ENCODE measurements at regions not wholly inside any gene's neighbourhood (a gene's known extent, or its start where the extent isn't known, plus 50 kb on each side); places are given as distances from the start of the nearest gene placed in this dataset.
"Not testable (repeated sequence)": the region's sequence is repeated elsewhere in the genome, so short reads cannot be mapped to it uniquely, and the experiment has no call there.

DNA sequence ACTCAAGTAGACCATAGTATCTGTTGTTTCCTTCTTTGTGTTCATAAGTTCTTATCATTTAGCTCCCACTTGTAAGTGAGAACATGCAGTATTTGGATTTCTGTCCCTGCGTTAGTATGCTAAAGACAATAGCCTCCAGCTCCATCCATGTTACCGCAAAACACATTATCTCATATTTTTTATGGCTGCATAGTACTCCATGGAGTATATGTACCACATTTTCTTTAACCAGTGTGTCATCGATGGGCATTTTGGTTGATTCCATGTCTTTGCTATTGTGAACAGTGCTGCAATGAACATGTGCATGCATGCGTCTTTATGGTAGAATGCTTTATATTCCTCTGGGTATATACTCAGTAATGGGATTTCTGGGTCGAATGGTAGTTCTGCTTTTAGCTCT is 148.1 kb upstream of the IRS2 start:
- DNase-seq, result not testable (repeated sequence)

DNA sequence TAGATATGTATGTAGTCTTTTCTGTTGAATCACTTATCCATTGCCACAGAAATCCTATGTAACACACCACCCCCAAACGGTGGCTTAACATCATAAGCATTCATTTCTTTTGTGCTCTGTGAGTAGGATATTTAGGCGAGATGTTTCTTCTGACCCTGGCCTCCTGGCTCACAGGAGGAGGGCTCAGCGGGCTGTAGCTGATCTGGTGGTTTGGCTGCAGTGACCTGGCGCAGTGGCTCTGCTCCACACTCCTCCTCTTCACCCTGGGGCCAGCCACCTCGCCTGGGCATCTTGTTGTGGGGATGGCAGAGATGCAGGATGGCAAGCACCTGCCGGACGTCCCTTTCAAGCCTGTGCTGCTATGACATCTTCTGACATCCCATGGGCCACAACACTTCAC is 147.1 kb upstream of the IRS2 start:
- DNase-seq, result no peak

DNA sequence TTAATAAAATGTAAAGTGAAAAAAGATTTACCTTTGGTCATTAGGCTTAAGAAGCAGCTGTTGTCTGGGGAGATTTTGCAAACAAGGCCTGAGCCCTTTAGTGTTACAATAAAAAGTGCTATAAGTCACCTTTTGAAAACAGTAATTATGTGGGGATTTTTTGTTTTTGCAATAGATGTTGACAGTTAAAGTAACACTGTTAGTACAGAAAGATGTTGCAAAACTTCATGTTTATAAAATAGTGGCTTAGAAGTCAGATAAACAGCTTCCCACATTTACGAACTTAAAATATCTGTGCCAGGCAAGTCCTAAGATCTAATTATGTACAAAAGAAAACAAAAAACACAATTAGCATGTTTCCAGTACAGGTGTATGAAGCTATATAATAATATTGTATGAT is 138.0 kb upstream of the IRS2 start:
- DNase-seq, result no peak

DNA sequence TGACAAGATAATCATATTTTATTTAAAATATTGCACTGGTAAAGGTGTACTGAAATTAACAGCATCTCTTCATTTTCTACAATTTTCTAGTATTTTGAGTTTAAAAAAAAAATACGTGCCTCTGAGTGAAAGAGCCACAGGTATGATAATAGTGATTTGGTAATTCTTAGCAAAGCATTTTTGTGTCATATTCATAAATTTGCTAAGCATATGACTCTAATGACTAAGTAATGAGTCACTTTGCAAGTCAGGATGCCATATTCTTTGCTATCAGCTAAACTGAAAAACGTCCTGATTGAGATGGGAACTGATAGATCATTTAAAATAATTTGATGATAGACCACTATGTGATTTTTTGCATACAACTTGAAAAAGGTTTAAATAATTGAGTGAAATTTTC is 136.1 kb upstream of the IRS2 start:
- DNase-seq, result no peak

DNA sequence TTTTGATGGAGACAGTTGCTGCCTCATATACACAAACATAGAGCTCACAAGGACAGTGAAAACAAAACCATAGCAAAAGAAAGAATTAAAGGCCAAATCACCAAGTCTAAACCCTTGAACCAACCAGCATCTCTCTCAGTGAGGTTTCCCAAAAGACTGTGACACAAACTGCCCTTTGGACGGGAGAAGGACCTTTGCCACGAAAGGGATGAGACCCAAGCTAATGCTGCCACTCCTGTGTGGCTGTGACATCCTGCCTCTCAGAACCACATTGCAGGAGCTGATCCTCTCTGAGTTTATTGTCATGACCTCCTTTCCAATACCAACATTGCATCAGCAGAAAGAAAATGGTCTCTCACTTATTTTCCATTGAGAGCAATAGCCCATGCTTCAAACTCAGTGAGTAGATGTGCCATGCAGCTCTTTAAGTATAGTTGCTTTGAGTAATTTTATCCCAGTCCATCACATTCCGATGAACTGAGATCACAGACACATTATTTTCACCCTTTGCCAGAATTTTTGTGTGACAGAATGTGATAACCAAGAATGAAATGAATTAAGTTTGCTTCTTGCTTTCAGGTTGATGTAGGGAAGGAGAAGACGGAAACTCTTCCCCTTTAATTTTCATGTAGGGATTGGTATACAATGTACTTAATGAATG is 133.5 kb upstream of the IRS2 start:
- no peak for DNase-seq

DNA sequence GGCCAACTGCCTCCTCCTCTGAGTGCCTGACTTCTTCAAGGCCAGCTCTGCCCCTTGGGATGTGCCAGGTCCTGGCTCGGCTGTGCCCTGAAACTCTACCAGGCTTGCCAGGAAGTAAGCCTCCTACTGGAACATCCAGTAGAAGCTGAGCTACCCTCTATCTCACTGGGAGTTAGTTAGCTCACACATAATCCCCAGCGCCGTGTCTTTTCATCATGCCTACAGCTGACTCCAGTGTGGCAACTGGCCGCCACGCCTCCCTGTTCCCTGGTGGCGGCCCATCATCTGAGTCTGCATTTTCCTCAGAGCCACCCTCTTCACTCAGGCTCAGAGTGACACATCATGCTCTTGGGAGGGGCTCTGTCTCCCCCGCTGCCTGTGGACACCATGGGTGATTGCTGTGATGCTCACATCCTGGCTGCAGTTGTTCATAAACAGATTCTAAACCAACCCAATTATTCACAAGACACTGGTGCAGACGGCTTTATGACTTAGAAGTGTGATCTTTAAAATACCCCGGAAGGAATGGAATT is 131.9 kb upstream of the IRS2 start:
- no peak for DNase-seq

DNA sequence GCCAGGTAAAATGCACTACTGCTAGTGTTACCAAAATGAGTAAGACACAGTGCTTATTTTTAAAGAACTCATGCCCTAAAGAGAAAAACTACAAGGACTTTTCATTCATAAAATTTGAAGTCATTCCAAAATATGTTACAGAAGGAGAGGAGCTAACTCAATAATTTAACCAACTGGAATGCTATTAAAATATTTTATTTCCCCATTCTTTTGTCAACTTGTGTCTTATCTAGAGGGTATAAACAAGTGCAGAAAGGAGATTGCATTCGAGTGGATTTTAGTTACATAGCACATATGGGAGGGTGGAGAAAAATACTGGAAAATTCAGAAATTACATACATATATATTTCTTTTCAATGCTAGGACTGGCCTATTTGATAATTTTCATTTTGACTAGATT is 131.0 kb upstream of the IRS2 start:
- no peak for DNase-seq

DNA sequence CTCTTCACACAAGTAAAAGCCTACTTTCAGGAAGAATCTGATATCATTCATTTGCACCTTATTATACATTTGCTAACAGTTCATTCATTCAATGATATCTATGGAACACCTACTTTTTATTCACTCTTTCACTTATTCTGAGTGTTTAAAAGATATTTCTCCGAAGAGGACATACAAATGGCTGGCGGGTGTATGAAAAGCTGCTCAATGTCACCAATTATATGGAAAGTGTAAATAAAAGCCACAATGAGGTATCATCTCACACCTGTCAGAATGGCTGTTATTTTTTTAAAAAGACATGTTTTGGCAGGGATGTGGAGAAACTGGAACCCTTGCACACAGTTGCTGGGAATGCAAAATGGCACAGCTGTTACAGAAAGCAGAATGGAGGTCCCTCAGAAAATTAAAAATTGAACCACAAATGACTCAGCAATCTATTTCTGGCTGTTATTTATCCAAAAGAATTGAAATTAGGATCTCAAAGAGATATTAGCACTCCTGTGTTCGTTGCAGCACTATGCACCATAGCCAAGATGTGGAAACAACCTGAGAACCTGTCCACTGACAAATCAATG is 127.6 kb upstream of the IRS2 start:
- no peak for DNase-seq

DNA sequence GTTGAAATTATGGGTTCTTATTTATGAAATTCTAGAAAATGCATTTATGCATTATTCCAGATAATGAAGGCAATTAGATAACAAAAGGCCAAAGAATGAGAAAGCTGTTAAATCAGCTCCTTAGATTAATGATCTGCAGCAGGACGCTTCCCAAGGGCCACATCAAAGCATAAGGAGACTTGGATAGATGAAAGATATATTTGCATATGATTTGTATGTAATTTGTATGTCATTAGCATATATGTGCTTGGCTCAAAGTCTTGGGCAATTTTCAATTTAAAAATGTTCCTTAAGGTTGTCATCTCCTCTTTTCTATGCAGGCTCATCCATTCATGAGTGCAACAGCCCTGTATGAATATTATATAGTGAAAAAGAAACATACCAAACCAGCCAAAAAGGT is 126.8 kb upstream of the IRS2 start:
- no peak for DNase-seq

DNA sequence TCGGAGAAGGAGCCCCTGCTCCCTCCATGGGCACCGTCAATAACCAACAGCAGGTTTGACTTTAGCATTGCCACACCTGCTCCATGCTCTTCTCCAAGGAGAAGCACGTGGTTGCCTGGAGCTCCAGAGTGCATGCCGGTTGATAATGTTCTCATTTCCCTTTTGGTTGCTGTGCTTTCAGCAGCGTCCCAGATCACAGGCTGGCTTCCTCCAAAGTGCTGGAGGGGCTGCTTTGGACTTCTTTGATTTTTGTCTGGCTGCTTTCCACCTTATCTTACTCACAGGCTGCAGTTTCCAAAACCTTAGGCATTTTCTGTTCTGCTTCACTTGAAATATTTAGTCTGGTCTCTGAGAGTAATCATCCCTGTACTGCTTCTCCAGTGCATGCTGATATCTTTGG is 123.8 kb upstream of the IRS2 start:
- no peak for DNase-seq

DNA sequence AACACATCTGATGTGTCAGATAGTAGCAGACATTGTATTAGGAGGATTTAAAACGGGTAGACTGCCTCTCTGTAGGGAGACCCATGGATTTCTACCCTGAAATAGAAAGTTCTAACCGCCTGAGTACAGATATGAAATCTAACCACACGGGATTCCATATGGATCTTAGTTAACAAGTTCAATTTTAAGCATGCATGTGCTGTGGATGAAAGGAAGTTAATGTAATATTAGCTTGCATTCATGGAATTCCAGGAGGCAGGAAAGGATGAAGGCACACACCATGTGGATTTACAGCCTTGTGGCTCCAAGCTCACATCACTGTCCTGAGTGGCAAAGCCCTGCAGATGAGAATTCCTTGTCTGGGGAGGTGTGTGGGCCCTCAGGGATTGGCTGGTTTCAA is 120.6 kb upstream of the IRS2 start:
- DNase-seq, result no peak

DNA sequence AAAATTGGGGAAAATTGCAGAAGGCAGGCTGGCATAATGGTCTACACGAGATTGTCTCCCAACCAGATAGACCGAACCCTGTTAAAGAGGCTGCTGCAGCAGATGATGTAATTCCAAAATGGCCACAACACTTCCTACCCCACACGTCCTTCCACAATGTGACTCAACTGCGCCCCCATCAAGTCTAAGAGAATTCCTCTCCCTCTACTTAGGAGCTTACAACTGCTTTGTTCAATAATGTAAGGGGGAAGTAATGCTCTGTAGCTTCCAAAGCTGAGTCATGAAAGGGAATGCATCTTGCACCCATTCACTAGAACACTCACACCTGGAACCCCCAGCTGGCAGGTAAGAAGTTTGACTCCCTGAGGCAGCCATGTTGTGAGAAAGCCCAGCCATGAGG is 117.8 kb upstream of the IRS2 start:
- DNase-seq, result no peak

DNA sequence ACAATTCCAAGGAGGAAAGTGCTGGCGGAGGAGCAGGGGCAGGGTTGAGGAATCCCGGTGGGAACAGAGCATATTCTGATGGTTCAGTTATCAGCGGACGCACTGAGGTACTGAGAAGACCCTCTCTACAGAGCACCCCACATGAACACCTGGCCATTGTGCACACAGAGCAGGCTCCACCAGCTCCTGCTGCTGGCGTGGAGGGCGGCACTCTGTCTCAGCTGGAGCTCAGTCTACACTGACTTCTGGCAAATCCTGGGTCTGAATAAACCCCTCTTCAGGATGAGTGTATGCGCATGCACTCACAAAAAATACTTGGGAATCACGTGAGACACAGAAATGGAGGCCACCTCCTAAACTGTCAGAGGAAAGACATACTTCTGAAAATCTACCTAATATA is 114.4 kb upstream of the IRS2 start:
- DNase-seq, result no peak

DNA sequence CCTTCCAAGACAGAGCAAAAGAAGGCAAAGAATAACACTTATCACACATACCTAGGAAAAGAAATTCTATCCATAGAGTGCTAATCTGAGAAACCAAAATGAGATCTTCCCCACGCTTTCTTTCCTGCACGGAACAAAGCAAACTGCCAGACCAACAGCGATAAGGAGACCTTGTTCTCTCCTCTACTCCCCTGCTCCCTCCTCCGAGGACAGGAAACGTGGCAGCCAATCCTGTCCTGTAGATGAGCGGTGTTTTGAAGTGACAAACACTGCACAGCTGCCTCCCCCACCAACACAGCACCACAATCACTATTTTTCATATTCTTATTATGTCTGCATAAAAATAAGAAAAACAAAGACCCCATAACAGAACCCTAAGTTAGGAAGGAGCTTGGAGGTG is 113.9 kb upstream of the IRS2 start:
- DNase-seq, result no peak

DNA sequence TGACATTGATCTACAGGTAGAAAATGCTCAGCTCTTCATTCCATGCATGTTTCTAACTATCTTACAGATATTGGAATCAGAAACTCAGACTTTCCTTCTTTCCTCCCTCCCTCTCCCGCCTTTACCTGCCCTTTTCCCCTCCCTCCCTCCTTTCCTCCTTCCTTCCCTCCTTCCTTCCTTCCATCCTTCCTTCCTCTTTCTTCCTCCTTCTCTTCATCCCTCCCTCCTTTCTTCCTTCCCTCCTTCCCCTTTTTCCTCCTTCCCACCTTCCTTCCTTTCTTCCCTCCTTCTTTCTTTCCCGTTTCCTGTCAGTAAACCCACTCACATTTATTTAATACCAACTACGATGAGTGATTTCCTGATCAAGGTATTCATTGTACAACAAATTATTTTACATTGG is 113.4 kb upstream of the IRS2 start:
- no peak for DNase-seq

DNA sequence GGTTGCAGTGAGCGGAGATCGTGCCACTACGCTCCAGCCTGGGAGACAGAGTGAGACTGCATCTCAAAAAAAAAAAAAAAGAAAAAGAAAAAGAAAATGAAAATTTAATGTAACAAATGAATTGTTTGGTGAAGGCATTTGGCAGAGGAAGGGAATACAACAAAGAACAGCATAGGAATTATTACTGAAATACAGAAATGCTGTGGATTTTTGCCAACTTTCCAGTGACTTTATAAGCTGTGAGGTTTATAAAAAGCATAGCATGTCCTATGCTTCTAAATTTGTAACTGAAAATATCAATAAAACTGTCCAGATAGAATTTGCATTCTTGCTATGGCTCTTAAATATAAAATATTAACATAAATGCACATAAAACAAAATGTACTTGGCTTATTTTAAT is 112.9 kb upstream of the IRS2 start:
- DNase-seq, result no peak

DNA sequence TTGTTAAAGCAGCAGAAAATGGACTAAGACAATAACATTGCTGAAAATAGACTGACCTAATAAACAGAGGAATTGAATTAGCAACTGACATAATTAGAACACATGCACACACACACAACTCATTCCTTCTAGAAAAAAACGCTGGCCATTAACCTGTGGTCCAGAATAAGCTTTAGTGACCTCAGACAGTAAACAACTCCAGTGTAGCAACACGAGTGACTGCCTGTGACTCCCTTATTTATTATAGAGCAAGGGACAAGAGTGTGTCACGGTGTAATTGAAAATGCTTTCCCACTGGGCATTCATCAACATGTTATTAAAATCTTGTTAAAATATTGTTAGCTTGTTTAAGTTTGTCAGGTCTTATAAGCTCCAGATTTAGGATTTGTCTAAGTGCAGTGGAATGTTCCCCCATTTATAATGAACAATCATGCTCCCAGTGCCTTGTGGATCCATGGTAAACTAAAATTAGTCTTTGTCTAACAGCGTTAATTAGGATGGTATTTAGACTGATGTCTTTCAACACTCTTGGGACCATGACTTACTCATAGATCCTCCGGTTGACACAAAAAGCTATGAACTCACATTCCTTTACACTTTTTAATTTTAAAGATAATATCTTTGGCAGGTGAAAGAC is 111.7 kb upstream of the IRS2 start:
- DNase-seq, result no peak

DNA sequence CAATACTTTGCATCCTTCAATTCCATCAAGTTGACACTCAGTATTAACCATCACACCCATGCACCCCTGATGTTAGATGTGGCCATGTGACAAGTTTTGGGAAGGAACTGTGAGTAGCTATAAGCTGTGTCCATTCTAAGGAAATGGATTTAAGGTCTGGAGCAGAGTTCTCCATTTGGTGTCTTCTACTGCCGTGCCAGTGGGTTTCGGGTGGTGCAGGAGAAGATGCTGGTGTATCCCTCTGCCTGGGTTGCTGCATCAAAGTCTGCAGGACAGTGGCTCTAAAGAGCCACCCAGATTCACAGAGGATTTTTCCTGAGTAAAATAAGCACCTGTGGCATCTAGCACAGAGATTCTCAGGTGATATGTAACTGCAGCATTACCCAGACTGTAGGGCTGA is 105.7 kb upstream of the IRS2 start:
- no peak for DNase-seq

DNA sequence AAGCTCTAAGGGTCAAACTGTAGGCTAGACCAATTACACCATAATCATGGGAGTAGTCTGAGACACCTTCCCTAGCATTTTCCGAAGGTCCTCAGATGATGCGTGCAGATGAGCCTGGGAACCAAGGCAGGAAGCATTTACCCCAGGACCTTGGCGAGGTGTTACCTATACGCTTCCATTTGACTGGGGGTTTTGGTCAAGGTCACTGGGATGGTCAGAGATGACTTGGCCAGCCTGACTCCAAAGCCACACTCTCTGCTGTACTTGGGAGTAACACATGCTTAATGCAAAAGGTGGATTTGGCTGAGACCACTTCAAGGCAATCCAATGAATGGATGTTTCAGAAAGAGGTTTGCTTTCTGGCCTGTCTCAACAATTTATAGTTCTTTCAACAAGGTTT is 98.9 kb upstream of the IRS2 start:
- DNase-seq, result no peak

DNA sequence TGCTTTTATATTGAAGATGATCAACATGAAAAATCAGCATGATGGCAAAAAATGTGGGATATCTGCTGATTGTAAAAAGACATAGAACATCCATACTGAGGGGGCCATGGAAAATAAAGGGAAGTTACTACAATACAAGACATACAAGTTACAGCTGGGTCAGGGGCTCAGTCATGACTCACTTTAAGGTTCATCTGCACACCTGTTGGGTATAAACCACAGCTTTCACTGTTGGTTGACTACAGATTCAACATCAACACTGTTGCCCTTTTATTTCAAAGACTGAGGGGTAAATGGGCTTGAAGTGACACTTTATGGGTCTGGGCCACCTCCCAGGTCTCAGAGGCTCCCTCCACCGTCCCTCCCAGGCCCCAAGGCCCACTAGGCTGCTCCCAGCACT is 98.1 kb upstream of the IRS2 start:
- DNase-seq, result no peak

DNA sequence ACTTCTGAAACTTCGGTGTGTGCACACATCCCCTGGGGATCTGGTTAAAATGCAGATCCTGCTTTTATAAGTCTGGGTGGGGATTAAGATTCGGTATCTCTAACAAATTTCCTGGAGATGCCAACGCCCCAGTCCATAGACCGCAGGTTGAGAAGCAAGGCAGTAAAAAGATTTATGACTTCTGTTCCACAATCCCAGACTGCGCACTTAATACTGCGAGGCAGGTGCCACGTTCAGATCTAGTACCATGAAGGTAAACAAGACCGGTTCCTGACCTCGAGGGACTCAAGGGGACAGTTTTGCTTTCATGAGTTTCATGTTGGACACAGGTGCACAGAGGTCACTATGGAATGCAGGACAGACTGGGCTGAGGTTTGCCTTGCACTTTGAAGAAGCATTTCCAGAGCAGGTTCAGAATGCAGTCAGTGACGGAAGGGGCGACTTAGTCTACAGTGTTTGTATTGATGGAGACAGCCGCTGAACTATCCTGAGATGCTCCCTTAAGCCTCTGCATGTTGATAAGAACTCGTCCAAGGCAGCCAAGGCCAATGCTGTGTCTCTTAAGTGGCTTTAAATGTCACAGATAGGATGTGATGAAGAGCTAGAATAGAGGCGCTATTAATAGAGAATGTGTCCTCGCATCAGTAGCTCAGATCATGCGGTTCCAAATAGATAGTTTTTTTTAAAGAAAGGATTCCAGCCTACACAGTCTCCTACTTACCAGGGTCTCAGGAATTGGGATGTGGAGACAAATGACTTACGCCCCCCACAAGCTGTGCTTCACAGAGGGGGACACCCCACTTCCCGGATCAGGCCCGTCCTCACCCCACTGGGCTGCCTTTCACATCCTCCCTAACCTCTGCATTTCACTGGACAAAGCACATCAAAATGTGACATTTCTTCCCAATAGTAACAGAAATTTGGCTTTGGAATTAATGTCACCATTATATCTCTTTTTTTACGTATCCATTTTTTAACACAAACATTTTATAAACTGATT is 97.1 kb upstream of the IRS2 start:
- DNase-seq, result no peak

DNA sequence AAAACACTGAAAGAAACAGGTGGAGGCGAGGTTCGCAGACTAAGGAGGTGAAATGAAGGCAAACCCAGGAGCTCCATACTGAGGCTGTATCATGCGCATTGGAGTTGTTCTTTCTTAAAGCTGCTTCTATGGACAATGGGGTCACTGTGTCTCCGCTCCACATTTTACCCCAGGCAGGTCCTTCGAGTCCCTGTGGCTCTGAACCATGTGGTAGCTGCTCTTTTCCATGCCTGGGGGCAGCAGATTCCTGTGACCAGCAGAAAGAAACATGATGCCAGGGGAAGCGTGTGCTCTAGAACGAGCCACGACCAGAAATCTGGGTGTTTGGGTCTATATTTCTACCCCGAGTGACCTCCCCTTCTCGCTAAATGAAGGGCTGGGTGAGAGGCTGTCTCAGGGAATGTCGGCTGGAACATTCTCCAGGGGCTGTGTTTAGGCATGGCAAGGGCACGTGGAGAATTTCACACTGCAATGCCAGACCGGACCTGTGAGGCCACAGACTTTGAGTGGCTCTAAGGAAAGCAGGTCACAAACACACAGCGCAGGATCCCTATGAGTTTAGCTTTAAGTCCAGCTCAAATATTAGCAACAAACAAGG is 95.7 kb upstream of the IRS2 start:
- DNase-seq, result no peak

DNA sequence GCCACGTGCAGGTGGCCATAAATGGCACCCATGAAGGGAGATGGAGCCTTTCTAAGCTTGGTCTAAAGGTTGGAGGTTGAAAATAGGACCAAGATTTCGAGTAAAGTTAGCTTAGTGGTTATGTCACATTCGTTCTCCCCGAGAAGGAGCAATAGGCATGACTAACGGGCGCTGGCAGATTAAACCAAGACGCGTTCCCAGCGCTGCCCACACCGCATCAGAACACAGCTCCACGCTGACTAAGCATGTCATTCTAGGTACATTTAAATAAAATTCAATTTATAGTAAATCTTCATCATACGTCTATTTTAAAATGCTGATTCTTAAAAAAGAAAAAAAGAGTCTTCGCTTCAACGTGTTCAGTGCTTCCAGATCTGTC is 95.0 kb upstream of the IRS2 start:
- DNase-seq, result no peak

Measured in CD4-positive, alpha-beta T cell treated with Interleukin-15 for 1 hour (primary cell).